ENCODE measurements at regions not wholly inside any gene's neighbourhood (a gene's known extent, or its start where the extent isn't known, plus 50 kb on each side); places are given as distances from the start of the nearest gene placed in this dataset.

DNA sequence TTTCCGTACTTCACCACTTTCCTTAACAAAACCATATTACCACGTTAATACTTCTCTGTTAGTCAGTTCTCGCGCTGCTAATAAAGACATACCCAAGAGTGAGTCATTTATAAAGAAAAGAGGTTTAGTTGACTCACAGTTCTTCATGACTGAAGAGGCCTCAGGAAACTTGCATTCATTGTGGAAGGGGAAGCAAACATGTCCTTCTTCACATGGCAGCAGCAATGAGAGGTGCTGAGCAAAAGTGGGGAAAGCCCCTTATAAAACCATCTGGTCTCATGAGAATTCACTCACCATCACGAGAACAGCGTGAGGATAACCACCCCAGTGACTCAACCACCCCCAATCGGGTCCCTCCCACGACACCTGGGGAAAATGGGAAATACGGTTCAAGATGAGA is 289.8 kb upstream of the CLNK start:
- TF ChIP-seq CTCF (conservative IDR thresholded peaks at IDR 0.05; ENCODE audit: low read length) (no peak), EZH2phosphoT487 (IDR thresholded peaks at IDR 0.05; ENCODE audit: borderline replicate concordance) (no peak)

Measured in Loucy (cell line).